A549 (cell line): ENCODE measurements at regions not wholly inside any gene's neighbourhood (a gene's known extent, or its start where the extent isn't known, plus 50 kb on each side); places are given as distances from the start of the nearest gene placed in this dataset.

Experiments
- ATAC-seq, 2 experiments: fragments of 200-7000 bp in 1 of 2; fragments of >200 bp in 1 of 2; cut with Nextera tagmentation in 1 of 2; cut with Tn5 transposase in 1 of 2; 3 replicates each; pipeline versions ENCODE4 v1.8.0 to v1.9.1; 2018 to 2020; ENCODE audit warnings: mild to moderate bottlenecking in 1 of 2, moderate library complexity in 1 of 2
- CTCF ChIA-PET: fragments of 300-600 bp; sonication (Branson Sonifier 250); formaldehyde crosslinking; extraction: SDS; loops from one replicate; lab custom pipeline; 2021; ENCODE audit warnings: antibody characterized with exemption, inconsistent platforms; lab: Yijun Ruan, JAX
- POLR2A ChIA-PET: fragments of 350-600 bp; formaldehyde crosslinking; extraction: SDS; loops from one replicate; lab custom pipeline; 2021; ENCODE audit warnings: antibody characterized with exemption, inconsistent platforms; lab: Yijun Ruan, JAX
- DNase-seq, 2 experiments: peaks; one replicate each; pipeline versions ENCODE4 v3.0.0 to v3.0.0-alpha.2; 2011 to 2016; ENCODE audit warnings: low read depth in 1 of 2, low spot score in 1 of 2
- FAIRE-seq: peaks from 2 replicates; lab custom pipeline; 2011; peaks lifted over from hg19 to GRCh38; lab: Jason Lieb, UNC
- H3K27ac ChIP-seq, 2 experiments: fragments of >200 bp; sonication (Bioruptor Twin); formaldehyde crosslinking; 3 replicates each; pipeline ENCODE4 v1.5.1; 2016 to 2017
- H3K4me1 ChIP-seq: fragments of >200 bp; sonication (Bioruptor Twin); formaldehyde crosslinking; 3 replicates; pipeline ENCODE4 v1.6.1; 2016
- H3K4me2 ChIP-seq: fragments of >200 bp; sonication (Bioruptor Twin); formaldehyde crosslinking; 3 replicates; pipeline ENCODE4 v1.6.1; 2016
- H3K4me3 ChIP-seq: fragments of >200 bp; sonication (Bioruptor Twin); formaldehyde crosslinking; 3 replicates; pipeline ENCODE4 v1.5.1; 2016
- H3K9me3 ChIP-seq: fragments of >200 bp; sonication (Bioruptor Twin); formaldehyde crosslinking; 3 replicates; pipeline ENCODE4 v1.6.1; 2016
- ATOH8 ChIP-seq: fragments of 250-450 bp; sonication (Bioruptor Pico); IDR thresholded peaks from 2 replicates; pipeline ENCODE4 v1.5.0; 2020; ENCODE audit warnings: low read depth, mild to moderate bottlenecking, moderate library complexity
- BHLHE40 ChIP-seq: IDR thresholded peaks from 2 replicates; pipeline ENCODE4 v1.6.1; 2012; ENCODE audit warnings: low read depth, low read length, inconsistent platforms
- CBX8 ChIP-seq: fragments of 200-600 bp; sonication (generic); IDR thresholded peaks from 2 replicates; pipeline ENCODE4 v1.6.1; 2016
- CEBPB ChIP-seq, 2 experiments: fragments of >200 bp in 1 of 2; sonication (Bioruptor Twin) in 1 of 2; formaldehyde crosslinking in 1 of 2; IDR thresholded peaks; 2 replicates each; pipeline ENCODE4 v1.6.1; 2012 to 2016
- EHMT2 ChIP-seq: fragments of 200-600 bp; sonication (generic); IDR thresholded peaks from 2 replicates; pipeline ENCODE4 v1.6.1; 2016; ENCODE audit warnings: antibody characterized with exemption, low read depth, mild to moderate bottlenecking, moderate library complexity
- ELK1 ChIP-seq: fragments of 150-350 bp; IDR thresholded peaks from 2 replicates; pipeline ENCODE4 v1.6.1; 2014; ENCODE audit warnings: low read depth, mild to moderate bottlenecking, low read length
- ESRRA ChIP-seq: fragments of 150-350 bp; IDR thresholded peaks from 2 replicates; pipeline ENCODE4 v1.6.1; 2014; ENCODE audit warnings: mild to moderate bottlenecking, low read length, borderline replicate concordance
- FOXS1 ChIP-seq: fragments of 250-450 bp; sonication (Bioruptor Pico); IDR thresholded peaks from 2 replicates; pipeline ENCODE4 v1.5.0; 2020; ENCODE audit warnings: mild to moderate bottlenecking, moderate library complexity
- GATA3 ChIP-seq: IDR thresholded peaks from 2 replicates; pipeline ENCODE4 v1.6.1; 2012; ENCODE audit warnings: borderline replicate concordance
- HDAC2 ChIP-seq: fragments of 200-600 bp; sonication (generic); IDR thresholded peaks from 2 replicates; pipeline ENCODE4 v1.6.1; 2016
- HES2 ChIP-seq: fragments of >200 bp; sonication (Bioruptor Twin); formaldehyde crosslinking; IDR thresholded peaks from 2 replicates; pipeline ENCODE4 v1.6.1; 2016
- HEYL ChIP-seq: fragments of 250-450 bp; sonication (Bioruptor Pico); IDR thresholded peaks from 2 replicates; pipeline ENCODE4 v1.8.0; 2021; ENCODE audit warnings: mild to moderate bottlenecking, moderate library complexity
- HMGXB4 ChIP-seq: fragments of 250-450 bp; sonication (Bioruptor Pico); IDR thresholded peaks from 2 replicates; pipeline ENCODE4 v1.5.0; 2021; ENCODE audit warnings: mild to moderate bottlenecking, moderate library complexity, borderline replicate concordance
- JUN ChIP-seq, 2 experiments: fragments of >200 bp; sonication (Bioruptor Twin); formaldehyde crosslinking; IDR thresholded peaks; 2 replicates in 1 of 2; 3 replicates in 1 of 2; pipeline ENCODE4 v1.6.1; 2016 to 2017
- KDM1A ChIP-seq: fragments of 200-600 bp; sonication (generic); IDR thresholded peaks from 2 replicates; pipeline ENCODE4 v1.6.1; 2016; ENCODE audit warnings: low read depth, mild to moderate bottlenecking
- MAFK ChIP-seq: fragments of 450-650 bp; IDR thresholded peaks from 2 replicates; pipeline ENCODE4 v1.6.1; 2014; ENCODE audit not compliant: partially characterized antibody
- NFE2L2 ChIP-seq: fragments of 150-350 bp; conservative IDR thresholded peaks from 2 replicates; pipeline ENCODE4 v1.6.1; 2014; ENCODE audit warnings: low read length
- NPAS2 ChIP-seq: fragments of 250-450 bp; sonication (Bioruptor Pico); IDR thresholded peaks from 2 replicates; pipeline ENCODE4 v1.8.0; 2022; ENCODE audit warnings: mild to moderate bottlenecking, moderate library complexity, borderline replicate concordance
- PBX3 ChIP-seq: IDR thresholded peaks from 2 replicates; pipeline ENCODE4 v1.6.1; 2012
- POLR2AphosphoS2 ChIP-seq: conservative IDR thresholded peaks from 2 replicates; pipeline ENCODE4 v1.6.1; 2012; ENCODE audit warnings: low read length, improper control_type of control experiment, inconsistent platforms
- RAD21 ChIP-seq, 2 experiments: fragments of >200 bp in 1 of 2; sonication (Bioruptor Twin) in 1 of 2; formaldehyde crosslinking in 1 of 2; IDR thresholded peaks in 1 of 2; conservative IDR thresholded peaks in 1 of 2; 2 replicates in 1 of 2; 3 replicates in 1 of 2; pipeline ENCODE4 v1.6.1; 2012 to 2018; ENCODE audit warnings: inconsistent platforms in 1 of 2
- REST ChIP-seq: fragments of 200-600 bp; sonication (generic); IDR thresholded peaks from 2 replicates; pipeline ENCODE4 v1.6.1; 2016; ENCODE audit warnings: antibody characterized with exemption, mild to moderate bottlenecking, moderate library complexity
- RFX5 ChIP-seq: fragments of 450-650 bp; IDR thresholded peaks from 2 replicates; pipeline ENCODE4 v1.7.1; 2014; ENCODE audit warnings: antibody characterized with exemption, mild to moderate bottlenecking, moderate library complexity
- RNF2 ChIP-seq: fragments of 200-600 bp; sonication (generic); IDR thresholded peaks from 2 replicates; pipeline ENCODE4 v1.6.1; 2016; ENCODE audit warnings: low read depth, mild to moderate bottlenecking, antibody characterized with exemption, moderate library complexity, borderline replicate concordance
- SMC3 ChIP-seq: fragments of >200 bp; sonication (Bioruptor Twin); formaldehyde crosslinking; IDR thresholded peaks from 3 replicates; pipeline ENCODE4 v1.6.1; 2018; ENCODE audit warnings: inconsistent platforms
- TP53 ChIP-seq: fragments of 250-450 bp; sonication (Bioruptor Pico); IDR thresholded peaks from 2 replicates; pipeline ENCODE4 v1.5.0; 2021; ENCODE audit warnings: mild to moderate bottlenecking, moderate library complexity
- ZNF302 ChIP-seq: fragments of 250-450 bp; sonication (Bioruptor Pico); IDR thresholded peaks from 2 replicates; pipeline ENCODE4 v1.9.0; 2021; ENCODE audit warnings: inconsistent platforms, mild to moderate bottlenecking, moderate library complexity
- ZSCAN20 ChIP-seq: fragments of 250-450 bp; sonication (Bioruptor Pico); IDR thresholded peaks from 2 replicates; pipeline ENCODE4 v1.8.0; 2022; ENCODE audit warnings: mild to moderate bottlenecking, moderate library complexity
- WGBS: methylation state at CpG from one replicate; pipeline ENCODE4 v1.1.6; 2017; ENCODE audit errors: missing lambda C conversion rate; 5-methylcytosine and 5-hydroxymethylcytosine counted together

- no peak overlapping the region for H3K27ac ChIP-seq
- FAIRE-seq: no peak
- H3K4me1 ChIP-seq: no peaks in the 10 kb centered on the region
- H3K4me3 ChIP-seq: no peak overlapping the region
- ChIA-PET POLR2A (no interaction called here), CTCF (no interaction called here)
- TF ChIP-seq JUN (IDR thresholded peaks at IDR 0.05): no peak
- no peak for TF ChIP-seq CEBPB (IDR thresholded peaks at IDR 0.05)
- TF ChIP-seq HDAC2: no peak
- TF ChIP-seq BHLHE40: no peak
- TF ChIP-seq RFX5: no peak
- TF ChIP-seq HEYL (CRISPR knock-in tag): no peak
- no peak for TF ChIP-seq KDM1A
- no peak for TF ChIP-seq ZNF302 (CRISPR knock-in tag)
- no peak for TF ChIP-seq REST
- no peak for TF ChIP-seq PBX3
- TF ChIP-seq HES2: no peak
- TF ChIP-seq TP53 (CRISPR knock-in tag): no peak
- no peak for TF ChIP-seq NPAS2 (CRISPR knock-in tag)
- TF ChIP-seq EHMT2: no peak
- TF ChIP-seq ESRRA: no peak
- TF ChIP-seq RNF2: no peak
- no peak for ATAC-seq
- WGBS: 18% methylated on average over 3 of the region's 3 CpGs
- H3K9me3 ChIP-seq: no peaks in the 10 kb centered on the region
- H3K4me2 ChIP-seq: no peak overlapping the region
- DNase-seq: no peak
Measured at GRCh38 chr5:54608423-54609085, 91.0 kb downstream of the SNX18 start.

GRCh38 chr5:54607006-54607405 lies 89.4 kb downstream of the SNX18 start:
- WGBS: 35% methylated on average over 3 of the region's 3 CpGs

More at GRCh38 chr5:54607006-54607405, 89.4 kb downstream of the SNX18 start:
- DNase-seq: no peak
- ChIA-PET CTCF (no interaction called here), POLR2A (no interaction called here)
- Histone ChIP-seq H3K27ac (no peak overlapping the region), H3K9me3 (no peaks in the 10 kb centered on the region), H3K4me1 (no peaks in the 10 kb centered on the region), H3K4me3 (no peak overlapping the region), H3K4me2 (no peak overlapping the region)
- TF ChIP-seq FOXS1 (CRISPR knock-in tag) (no peak), NFE2L2 (no peak), CBX8 (no peak), GATA3 (no peak), ELK1 (no peak), ATOH8 (CRISPR knock-in tag) (no peak), MAFK (no peak), RAD21 (conservative IDR thresholded peaks at IDR 0.05 in 1 of 2, IDR thresholded peaks at IDR 0.05 in 1 of 2) (no peak), RFX5 (no peak), POLR2AphosphoS2 (no peak), ZSCAN20 (CRISPR knock-in tag) (no peak), HMGXB4 (no peak), SMC3 (no peak)
- no peak for FAIRE-seq
- no peak for ATAC-seq
